SH-SY5Y (cell line): ENCODE measurements at regions not wholly inside any gene's neighbourhood (a gene's known extent, or its start where the extent isn't known, plus 50 kb on each side); places are given as distances from the start of the nearest gene placed in this dataset.

Source experiments
- GATA2 ChIP-seq: IDR thresholded peaks from 2 replicates; pipeline ENCODE4 v1.6.1; 2011; ENCODE audit warnings: mild to moderate bottlenecking, low read depth, low read length
- GATA3 ChIP-seq: IDR thresholded peaks from 2 replicates; pipeline ENCODE4 v1.6.1; 2011; ENCODE audit warnings: low read depth, mild to moderate bottlenecking, low read length, moderate library complexity

DNA sequence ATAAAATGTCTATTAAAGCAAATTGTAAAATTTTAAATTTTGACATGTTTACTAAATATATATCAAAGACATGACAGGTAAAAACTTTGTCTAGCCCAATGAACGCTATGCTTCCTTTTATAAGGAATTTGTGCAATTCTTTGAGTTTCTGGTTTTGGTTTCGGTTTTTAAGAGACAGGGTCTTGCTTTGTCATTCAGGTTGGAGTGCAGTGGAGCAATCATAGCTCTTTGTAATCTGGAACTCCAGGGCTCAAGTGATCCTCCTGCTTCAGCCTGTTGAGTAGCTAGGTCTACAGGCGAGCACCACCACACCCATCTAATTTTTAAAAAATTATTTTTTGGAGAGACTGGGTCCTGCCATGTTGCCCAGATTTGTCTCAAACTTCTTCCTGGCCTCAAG lies 60.7 kb downstream of the BLTP1 start:
- TF ChIP-seq GATA2 (no peak), GATA3 (no peak)
